GM12878 (cell line): ENCODE measurements at regions not wholly inside any gene's neighbourhood (a gene's known extent, or its start where the extent isn't known, plus 50 kb on each side); places are given as distances from the start of the nearest gene placed in this dataset.

Experiments used
- ATAC-seq: fragments of 200-7000 bp; cut with Tn5 transposase; 3 replicates; pipeline ENCODE4 v1.9.1; 2020; ENCODE audit warnings: mild to moderate bottlenecking, moderate library complexity
- BruUV-seq: library from RNA; stranded (reverse); fragments of 400-500 nt; replicated peaks from 2 replicates; lab custom pipeline; 2021; lab: Mats Ljungman, UMichigan
- CTCF ChIA-PET: fragments of 300-600 bp; sonication (Branson Sonifier 250); formaldehyde crosslinking; extraction: SDS; loops from one replicate; lab custom pipeline; 2021; ENCODE audit warnings: inconsistent platforms; lab: Yijun Ruan, JAX
- POLR2A ChIA-PET: fragments of 350-600 bp; formaldehyde crosslinking; extraction: SDS; loops from one replicate; lab custom pipeline; 2021; ENCODE audit warnings: inconsistent platforms; lab: Charles Lee
- RAD21 ChIA-PET: fragments of 300-600 bp; sonication (Branson Sonifier 250); formaldehyde crosslinking; loops from one replicate; lab custom pipeline; 2023; ENCODE audit warnings: antibody characterized with exemption; ENCODE audit not compliant: unreplicated experiment; lab: Charles Lee
- SMC1A ChIA-PET: fragments of 300-600 bp; sonication (Branson Sonifier 250); formaldehyde crosslinking; loops from one replicate; lab custom pipeline; 2023; ENCODE audit not compliant: unreplicated experiment, uncharacterized antibody; lab: Charles Lee
- DNase-seq: peaks from one replicate; pipeline ENCODE4 v3.0.0-alpha.2; 2011; ENCODE audit warnings: low read depth, low spot score
- FAIRE-seq: peaks from 3 replicates; lab custom pipeline; 2011; peaks lifted over from hg19 to GRCh38; lab: Jason Lieb, UNC
- H2AFZ ChIP-seq: 2 replicates; pipeline ENCODE4 v1.6.0; 2011; ENCODE audit warnings: low read depth, low read length, control low read depth; ENCODE audit not compliant: control insufficient read depth
- H3K27ac ChIP-seq: 2 replicates; pipeline ENCODE4 v1.5.1; 2011; ENCODE audit warnings: control low read depth; ENCODE audit not compliant: control insufficient read depth, insufficient read depth
- H3K27me3 ChIP-seq, 2 experiments: replicated peaks in 1 of 2; 2 replicates each; pipeline versions ENCODE4 v1.6.0 to v1.6.1; 2011; ENCODE audit warnings: low read length in 1 of 2; ENCODE audit not compliant: control insufficient read depth in 2 of 2, insufficient read depth in 2 of 2
- H3K36me3 ChIP-seq, 2 experiments: 2 replicates each; pipeline ENCODE4 v1.5.1; 2011; ENCODE audit warnings: low read length in 1 of 2; ENCODE audit not compliant: control insufficient read depth in 2 of 2, insufficient read depth in 2 of 2
- H3K4me1 ChIP-seq: 2 replicates; pipeline ENCODE4 v1.6.1; 2011; ENCODE audit warnings: mild to moderate bottlenecking, low read length, moderate library complexity, mixed read lengths; ENCODE audit not compliant: control insufficient read depth, insufficient read depth
- H3K4me2 ChIP-seq: 2 replicates; pipeline ENCODE4 v1.6.0; 2011; ENCODE audit warnings: control low read depth; ENCODE audit not compliant: control insufficient read depth, insufficient read depth
- H3K4me3 ChIP-seq: fragments of 200-600 bp; sonication (generic); 2 replicates; pipeline ENCODE4 v1.5.1; 2016
- H3K79me2 ChIP-seq: 2 replicates; pipeline ENCODE4 v1.6.0; 2011; ENCODE audit warnings: low read length; ENCODE audit not compliant: control insufficient read depth, insufficient read depth
- H3K9ac ChIP-seq: 2 replicates; pipeline ENCODE4 v1.8.0; 2011; ENCODE audit warnings: low read length, control low read depth, mixed read lengths; ENCODE audit not compliant: control insufficient read depth, insufficient read depth
- H3K9me3 ChIP-seq: replicated peaks from 3 replicates; pipeline ENCODE4 v1.5.1; 2011; ENCODE audit warnings: mild to moderate bottlenecking, low read length; ENCODE audit not compliant: control insufficient read depth, insufficient read depth
- H4K20me1 ChIP-seq: 2 replicates; pipeline ENCODE4 v1.6.0; 2011; ENCODE audit not compliant: control insufficient read depth, insufficient read depth
- ATF2 ChIP-seq: IDR thresholded peaks from 2 replicates; pipeline ENCODE4 v1.6.1; 2012; ENCODE audit warnings: low read length, inconsistent platforms
- CBX5 ChIP-seq: sonication (generic); IDR thresholded peaks from 2 replicates; pipeline ENCODE4 v1.6.1; 2016; ENCODE audit warnings: low read depth, moderate library complexity, mild to moderate bottlenecking, inconsistent platforms
- CEBPB ChIP-seq, 2 experiments: fragments of 150-350 bp in 1 of 2; IDR thresholded peaks; 2 replicates each; pipeline ENCODE4 v1.6.1; 2012 to 2014; ENCODE audit warnings: low read depth in 2 of 2, low read length in 2 of 2, borderline replicate concordance in 1 of 2, inconsistent platforms in 1 of 2
- CREB1 ChIP-seq: IDR thresholded peaks from 2 replicates; pipeline ENCODE4 v1.6.1; 2012; ENCODE audit warnings: low read depth, mild to moderate bottlenecking, inconsistent platforms
- DPF2 ChIP-seq: fragments of 450-650 bp; IDR thresholded peaks from 2 replicates; pipeline ENCODE4 v1.6.1; 2017; ENCODE audit warnings: mild to moderate bottlenecking
- ETV6 ChIP-seq, 2 experiments: fragments of 450-650 bp in 1 of 2; IDR thresholded peaks in 1 of 2; conservative IDR thresholded peaks in 1 of 2; 2 replicates each; pipeline ENCODE4 v1.6.1; 2014; ENCODE audit warnings: antibody characterized with exemption in 1 of 2, borderline replicate concordance in 1 of 2, low read depth in 1 of 2, mild to moderate bottlenecking in 1 of 2, moderate library complexity in 1 of 2
- HDGF ChIP-seq: fragments of 450-650 bp; IDR thresholded peaks from 2 replicates; pipeline ENCODE4 v1.6.1; 2016; ENCODE audit warnings: antibody characterized with exemption
- IKZF1 ChIP-seq: fragments of 450-650 bp; conservative IDR thresholded peaks from 2 replicates; pipeline ENCODE4 v1.6.1; 2017; ENCODE audit warnings: antibody characterized with exemption, mild to moderate bottlenecking
- POLR2A ChIP-seq: IDR thresholded peaks from 2 replicates; pipeline ENCODE4 v1.6.1; 2011; ENCODE audit warnings: low read depth, mild to moderate bottlenecking, low read length
- RFX5 ChIP-seq: IDR thresholded peaks from 2 replicates; pipeline ENCODE4 v1.6.1; 2011; ENCODE audit warnings: low read depth, low read length, improper control_type of control experiment
- RUNX3 ChIP-seq: IDR thresholded peaks from 2 replicates; pipeline ENCODE4 v1.6.1; 2012; ENCODE audit warnings: low read length, inconsistent platforms
- SMAD1 ChIP-seq: fragments of 450-650 bp; IDR thresholded peaks from 2 replicates; pipeline ENCODE4 v1.6.1; 2018; ENCODE audit warnings: mild to moderate bottlenecking, low read depth; ENCODE audit not compliant: partially characterized antibody
- SPI1 ChIP-seq: IDR thresholded peaks from 2 replicates; pipeline ENCODE4 v1.6.1; 2011; ENCODE audit warnings: low read depth, mild to moderate bottlenecking, low read length, moderate library complexity, borderline replicate concordance; ENCODE audit not compliant: insufficient read depth
- SREBF1 ChIP-seq: IDR thresholded peaks from 2 replicates; pipeline ENCODE4 v1.6.1; 2012; ENCODE audit warnings: mild to moderate bottlenecking, low read length
- TAF1 ChIP-seq: IDR thresholded peaks from 2 replicates; pipeline ENCODE4 v1.6.1; 2011; ENCODE audit warnings: mild to moderate bottlenecking, low read depth, low read length, borderline replicate concordance
- TCF12 ChIP-seq: IDR thresholded peaks from 2 replicates; pipeline ENCODE4 v1.6.1; 2011; ENCODE audit warnings: low read depth, mild to moderate bottlenecking, low read length
- USF2 ChIP-seq: IDR thresholded peaks from 2 replicates; pipeline ENCODE4 v1.6.1; 2011; ENCODE audit warnings: low read depth, low read length, improper control_type of control experiment, borderline replicate concordance
- YBX1 ChIP-seq: fragments of 450-650 bp; IDR thresholded peaks from 2 replicates; pipeline ENCODE4 v1.6.1; 2016; ENCODE audit warnings: antibody characterized with exemption
- ZNF217 ChIP-seq: fragments of 450-650 bp; IDR thresholded peaks from 2 replicates; pipeline ENCODE4 v1.6.1; 2017; ENCODE audit warnings: antibody characterized with exemption, mild to moderate bottlenecking
- WGBS: methylation state at CpG from one replicate; pipeline ENCODE4 v1.1.6; 2016; ENCODE audit warnings: low lambda C conversion rate; ENCODE audit not compliant: insufficient replicate concordance, insufficient coverage; ENCODE audit errors: missing lambda C conversion rate; 5-methylcytosine and 5-hydroxymethylcytosine counted together
- in situ Hi-C: fragments of 300-500 bp; cut with MboI; formaldehyde crosslinking; loops from 9 replicates; pipeline ENCODE4 v1.14.3; 2018; ENCODE audit warnings: mixed read lengths
- intact Hi-C: fragments of 100-400 bp; cut with micrococcal nuclease; formaldehyde crosslinking; loops from one replicate; pipeline ENCODE4 v1.14.2; 2022; ENCODE audit not compliant: unreplicated experiment

- BruUV-seq, result no TSS peak
- no peak overlapping the region for H3K4me3 ChIP-seq
- DNase-seq (no peak), FAIRE-seq (no peak), ATAC-seq (no peak)
- no peaks in the 10 kb centered on the region for H3K9me3 ChIP-seq
- TF ChIP-seq DPF2, result no peak
- TF ChIP-seq SMAD1, result no peak
- TF ChIP-seq CBX5, result no peak
- TF ChIP-seq RFX5, result no peak
- TF ChIP-seq RUNX3, result no peak
- TF ChIP-seq CREB1, result no peak
- no peak for TF ChIP-seq CEBPB (IDR thresholded peaks at IDR 0.05; ENCODE audit: borderline replicate concordance in 1 of 2, low read depth in 2 of 2, low read length in 2 of 2)
- no peak for TF ChIP-seq SPI1
- no peak for TF ChIP-seq ZNF217
- no peak for TF ChIP-seq SREBF1
- TF ChIP-seq IKZF1, result no peak
- no peak for TF ChIP-seq POLR2A
- TF ChIP-seq USF2, result no peak
- no peak for TF ChIP-seq HDGF
- no peak for TF ChIP-seq ATF2
- TF ChIP-seq ETV6 (conservative IDR thresholded peaks at IDR 0.05 in 1 of 2, IDR thresholded peaks at IDR 0.05 in 1 of 2; ENCODE audit: borderline replicate concordance in 1 of 2, low read depth in 1 of 2), result no peak
- TF ChIP-seq YBX1, result no peak
- no peak for TF ChIP-seq TCF12
- TF ChIP-seq TAF1, result no peak
- TF ChIP-seq, all 136 proteins: peak for 0
- intact Hi-C loops (loop anchor here (10.0 kb wide), 1 partner anchor 214 kb away; no protein-coding TSS in a partner anchor), in situ Hi-C loops (no loop called here)
- H3K36me3 ChIP-seq, result no peaks in the 10 kb centered on the region
- H3K27me3 ChIP-seq, result no peaks in the 10 kb centered on the region
- ChIA-PET RAD21 (no interaction called here), CTCF (no interaction called here), POLR2A (no interaction called here), SMC1A (no interaction called here)
- H2AFZ ChIP-seq, result no peak overlapping the region
- H3K4me1 ChIP-seq, result no peaks in the 10 kb centered on the region
- H3K79me2 ChIP-seq, result no peaks in the 10 kb centered on the region
- no peak overlapping the region for H3K4me2 ChIP-seq
- no peak overlapping the region for H3K27ac ChIP-seq
- no peak overlapping the region for H3K9ac ChIP-seq
- no peaks in the 10 kb centered on the region for H4K20me1 ChIP-seq
- 51% methylated on average over 6 of the region's 6 CpGs for WGBS
Observed at GRCh38 chr20:22100686-22101085, 395.2 kb downstream of the PAX1 start.
